ENCODE measurements at regions not wholly inside any gene's neighbourhood (a gene's known extent, or its start where the extent isn't known, plus 50 kb on each side); places are given as distances from the start of the nearest gene placed in this dataset.

- RAD21 ChIA-PET (ENCODE audit: unreplicated experiment) = no interaction called here
- in situ Hi-C loops (cut with MboI) (no loop called here), intact Hi-C loops (cut with micrococcal nuclease; ENCODE audit: unreplicated experiment) (no loop called here)
- no peaks in the 10 kb centered on the region for H3K4me1 ChIP-seq (ENCODE audit: control insufficient read depth, insufficient read depth, low read length)
- no peaks in the 10 kb centered on the region for H3K36me3 ChIP-seq (ENCODE audit: control insufficient read depth in 2 of 2, insufficient read depth in 2 of 2, low read length in 1 of 2)
- no peak overlapping the region for H2AFZ ChIP-seq (ENCODE audit: control insufficient read depth, low read depth, low read length)
- no peak overlapping the region for H3K4me2 ChIP-seq (ENCODE audit: control insufficient read depth, insufficient read depth)
- no peaks in the 10 kb centered on the region for H3K9me3 ChIP-seq (replicated peaks; ENCODE audit: control insufficient read depth, insufficient read depth, low read length)
- H3K4me3 ChIP-seq = no peak overlapping the region
- BruUV-seq (replicated peaks) = no TSS peak
- no peaks in the 10 kb centered on the region for H3K79me2 ChIP-seq (ENCODE audit: control insufficient read depth, insufficient read depth, low read length)
- ATAC-seq (no peak), DNase-seq (ENCODE audit: low read depth, low spot score) (no peak), FAIRE-seq (no peak)
- no peak overlapping the region for H3K27ac ChIP-seq (ENCODE audit: control insufficient read depth, insufficient read depth)
- 0% methylated on average over 1 of the region's 1 CpG for WGBS (ENCODE audit: insufficient coverage, insufficient replicate concordance, low lambda C conversion rate, missing lambda C conversion rate)
- no peak overlapping the region for H3K9ac ChIP-seq (ENCODE audit: control insufficient read depth, insufficient read depth, low read length)
- SMC1A ChIA-PET (ENCODE audit: uncharacterized antibody, unreplicated experiment) = no interaction called here
- CTCF ChIA-PET = no interaction called here
- H3K27me3 ChIP-seq (replicated peaks in 1 of 2; ENCODE audit: control insufficient read depth in 2 of 2, insufficient read depth in 2 of 2, low read length in 1 of 2) = no peaks in the 10 kb centered on the region
- POLR2A ChIA-PET = no interaction called here
- TF ChIP-seq ASH2L (IDR thresholded peaks at IDR 0.05; ENCODE audit: borderline replicate concordance, low read depth) (no peak), CEBPB (IDR thresholded peaks at IDR 0.05; ENCODE audit: borderline replicate concordance in 1 of 2, low read depth in 2 of 2, low read length in 2 of 2) (no peak), CBFB (IDR thresholded peaks at IDR 0.05; ENCODE audit: low read depth) (no peak), NR2C2 (IDR thresholded peaks at IDR 0.05; ENCODE audit: borderline replicate concordance, control insufficient read depth, insufficient read length, low read depth) (no peak), CBX5 (IDR thresholded peaks at IDR 0.05; ENCODE audit: low read depth) (no peak), JUND (IDR thresholded peaks at IDR 0.05; ENCODE audit: low read depth, low read length) (no peak), YBX1 (IDR thresholded peaks at IDR 0.05) (no peak), NFIC (IDR thresholded peaks at IDR 0.05; ENCODE audit: low read depth, low read length) (no peak), IKZF1 (conservative IDR thresholded peaks at IDR 0.05) (no peak)
- TF ChIP-seq, protein P1, sequence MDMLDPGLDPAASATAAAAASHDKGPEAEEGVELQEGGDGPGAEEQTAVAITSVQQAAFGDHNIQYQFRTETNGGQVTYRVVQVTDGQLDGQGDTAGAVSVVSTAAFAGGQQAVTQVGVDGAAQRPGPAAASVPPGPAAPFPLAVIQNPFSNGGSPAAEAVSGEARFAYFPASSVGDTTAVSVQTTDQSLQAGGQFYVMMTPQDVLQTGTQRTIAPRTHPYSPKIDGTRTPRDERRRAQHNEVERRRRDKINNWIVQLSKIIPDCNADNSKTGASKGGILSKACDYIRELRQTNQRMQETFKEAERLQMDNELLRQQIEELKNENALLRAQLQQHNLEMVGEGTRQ (IDR thresholded peaks at IDR 0.05; ENCODE audit: borderline replicate concordance, low read depth, low read length) = no peak
- TF ChIP-seq, protein P2, sequence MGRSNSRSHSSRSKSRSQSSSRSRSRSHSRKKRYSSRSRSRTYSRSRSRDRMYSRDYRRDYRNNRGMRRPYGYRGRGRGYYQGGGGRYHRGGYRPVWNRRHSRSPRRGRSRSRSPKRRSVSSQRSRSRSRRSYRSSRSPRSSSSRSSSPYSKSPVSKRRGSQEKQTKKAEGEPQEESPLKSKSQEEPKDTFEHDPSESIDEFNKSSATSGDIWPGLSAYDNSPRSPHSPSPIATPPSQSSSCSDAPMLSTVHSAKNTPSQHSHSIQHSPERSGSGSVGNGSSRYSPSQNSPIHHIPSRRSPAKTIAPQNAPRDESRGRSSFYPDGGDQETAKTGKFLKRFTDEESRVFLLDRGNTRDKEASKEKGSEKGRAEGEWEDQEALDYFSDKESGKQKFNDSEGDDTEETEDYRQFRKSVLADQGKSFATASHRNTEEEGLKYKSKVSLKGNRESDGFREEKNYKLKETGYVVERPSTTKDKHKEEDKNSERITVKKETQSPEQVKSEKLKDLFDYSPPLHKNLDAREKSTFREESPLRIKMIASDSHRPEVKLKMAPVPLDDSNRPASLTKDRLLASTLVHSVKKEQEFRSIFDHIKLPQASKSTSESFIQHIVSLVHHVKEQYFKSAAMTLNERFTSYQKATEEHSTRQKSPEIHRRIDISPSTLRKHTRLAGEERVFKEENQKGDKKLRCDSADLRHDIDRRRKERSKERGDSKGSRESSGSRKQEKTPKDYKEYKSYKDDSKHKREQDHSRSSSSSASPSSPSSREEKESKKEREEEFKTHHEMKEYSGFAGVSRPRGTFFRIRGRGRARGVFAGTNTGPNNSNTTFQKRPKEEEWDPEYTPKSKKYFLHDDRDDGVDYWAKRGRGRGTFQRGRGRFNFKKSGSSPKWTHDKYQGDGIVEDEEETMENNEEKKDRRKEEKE (IDR thresholded peaks at IDR 0.05) = no peak
- TF ChIP-seq, protein P3, sequence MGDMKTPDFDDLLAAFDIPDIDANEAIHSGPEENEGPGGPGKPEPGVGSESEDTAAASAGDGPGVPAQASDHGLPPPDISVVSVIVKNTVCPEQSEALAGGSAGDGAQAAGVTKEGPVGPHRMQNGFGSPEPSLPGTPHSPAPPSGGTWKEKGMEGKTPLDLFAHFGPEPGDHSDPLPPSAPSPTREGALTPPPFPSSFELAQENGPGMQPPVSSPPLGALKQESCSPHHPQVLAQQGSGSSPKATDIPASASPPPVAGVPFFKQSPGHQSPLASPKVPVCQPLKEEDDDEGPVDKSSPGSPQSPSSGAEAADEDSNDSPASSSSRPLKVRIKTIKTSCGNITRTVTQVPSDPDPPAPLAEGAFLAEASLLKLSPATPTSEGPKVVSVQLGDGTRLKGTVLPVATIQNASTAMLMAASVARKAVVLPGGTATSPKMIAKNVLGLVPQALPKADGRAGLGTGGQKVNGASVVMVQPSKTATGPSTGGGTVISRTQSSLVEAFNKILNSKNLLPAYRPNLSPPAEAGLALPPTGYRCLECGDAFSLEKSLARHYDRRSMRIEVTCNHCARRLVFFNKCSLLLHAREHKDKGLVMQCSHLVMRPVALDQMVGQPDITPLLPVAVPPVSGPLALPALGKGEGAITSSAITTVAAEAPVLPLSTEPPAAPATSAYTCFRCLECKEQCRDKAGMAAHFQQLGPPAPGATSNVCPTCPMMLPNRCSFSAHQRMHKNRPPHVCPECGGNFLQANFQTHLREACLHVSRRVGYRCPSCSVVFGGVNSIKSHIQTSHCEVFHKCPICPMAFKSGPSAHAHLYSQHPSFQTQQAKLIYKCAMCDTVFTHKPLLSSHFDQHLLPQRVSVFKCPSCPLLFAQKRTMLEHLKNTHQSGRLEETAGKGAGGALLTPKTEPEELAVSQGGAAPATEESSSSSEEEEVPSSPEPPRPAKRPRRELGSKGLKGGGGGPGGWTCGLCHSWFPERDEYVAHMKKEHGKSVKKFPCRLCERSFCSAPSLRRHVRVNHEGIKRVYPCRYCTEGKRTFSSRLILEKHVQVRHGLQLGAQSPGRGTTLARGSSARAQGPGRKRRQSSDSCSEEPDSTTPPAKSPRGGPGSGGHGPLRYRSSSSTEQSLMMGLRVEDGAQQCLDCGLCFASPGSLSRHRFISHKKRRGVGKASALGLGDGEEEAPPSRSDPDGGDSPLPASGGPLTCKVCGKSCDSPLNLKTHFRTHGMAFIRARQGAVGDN (IDR thresholded peaks at IDR 0.05) = no peak
- H4K20me1 ChIP-seq (ENCODE audit: control insufficient read depth, insufficient read depth) = no peaks in the 10 kb centered on the region
Observed at GRCh38 chr3:99365979-99366378, 272.4 kb upstream of the COL8A1 start.
